ENCODE measurements at regions not wholly inside any gene's neighbourhood (a gene's known extent, or its start where the extent isn't known, plus 50 kb on each side); places are given as distances from the start of the nearest gene placed in this dataset.
A peak's percentile ranks its signal among the peaks of the same experiment; 100 is the strongest.

GRCh38 chr2:217058791-217059755 lies 199.2 kb upstream of the TNP1 start:
- Histone ChIP-seq H3K9me3 (no peaks in the 10 kb centered on the region), H3K27ac (no peak overlapping the region), H3K4me1 (peaks cover 0 to 20% (median 7%) of the 10 kb centered on the region in 9 donors), H3K4me3 (no peak overlapping the region), H3K27me3 (no peaks in the 10 kb centered on the region), H3K36me3 (no peaks in the 10 kb centered on the region)
- ATAC-seq (peak in 6 of 8 donors; percentile 20 to 54 (median 40)), DNase-seq (no peak)
- TF ChIP-seq CTCF (IDR thresholded peaks at IDR 0.05), result peak in 3 of 9 donors; percentile 18 to 39 (median 27)
- WGBS, 2 donors, result 96% methylated on average over 4 of the region's 4 CpGs
- intact Hi-C loops (cut with DNase I), result loop anchor here in 3 of 10 donors (5.0 to 10.0 kb wide), 3 partner anchors 354 to 364 kb away; partner anchors contain the start of gene IGFBP5 (in 2 of the 3)

- Histone ChIP-seq H3K4me3 (no peak overlapping the region), H3K9me3 (no peaks in the 10 kb centered on the region), H3K4me1 (peaks cover 2 to 28% (median 19%) of the 10 kb centered on the region in 9 donors), H3K27ac (no peak overlapping the region), H3K27me3 (no peaks in the 10 kb centered on the region), H3K36me3 (no peaks in the 10 kb centered on the region)
- TF ChIP-seq CTCF (IDR thresholded peaks at IDR 0.05), result no peak
- intact Hi-C loops (cut with DNase I), result loop anchor here in 3 of 10 donors (5.0 to 10.0 kb wide), 3 partner anchors 353 to 363 kb away; partner anchors contain the start of gene IGFBP5 (in 2 of the 3)
- no peak for DNase-seq
- ATAC-seq, result no peak
- 84 to 94% methylated on average over 3 of the region's 3 CpGs for WGBS, 2 donors
Measured at GRCh38 chr2:217057773-217058172, 197.9 kb upstream of the TNP1 start.

GRCh38 chr2:217055624-217056023 lies 195.8 kb upstream of the TNP1 start:
- Histone ChIP-seq H3K9me3 (no peaks in the 10 kb centered on the region), H3K36me3 (no peaks in the 10 kb centered on the region), H3K27ac (peak overlapping the region in 1 of 10 donors; percentile 47), H3K4me3 (no peak overlapping the region), H3K27me3 (no peaks in the 10 kb centered on the region), H3K4me1 (peaks cover 2 to 36% (median 19%) of the 10 kb centered on the region in 9 donors)
- ATAC-seq, result no peak
- 95 to 96% methylated on average over 1 of the region's 1 CpG for WGBS, 2 donors
- TF ChIP-seq CTCF (IDR thresholded peaks at IDR 0.05), result no peak
- no peak for DNase-seq
- intact Hi-C loops (cut with DNase I), result loop anchor here in 3 of 10 donors (5.0 to 10.0 kb wide), 3 partner anchors 351 to 361 kb away; partner anchors contain the start of gene IGFBP5 (in 2 of the 3)

GRCh38 chr2:217054791-217055190 lies 194.9 kb upstream of the TNP1 start:
- peak in 1 of 2 donors; percentile 29 for DNase-seq
- Histone ChIP-seq H3K36me3 (no peaks in the 10 kb centered on the region), H3K9me3 (no peaks in the 10 kb centered on the region), H3K4me3 (no peak overlapping the region), H3K4me1 (peaks cover 2 to 43% (median 19%) of the 10 kb centered on the region in 9 donors), H3K27me3 (no peaks in the 10 kb centered on the region), H3K27ac (peak overlapping the region in 3 of 10 donors; percentile 32 to 47 (median 37))
- WGBS, 2 donors, result 62 to 66% methylated on average over 4 of the region's 4 CpGs
- intact Hi-C loops (cut with DNase I), result loop anchor here in 3 of 10 donors (5.0 to 10.0 kb wide), 3 partner anchors 350 to 360 kb away; partner anchors contain the start of gene IGFBP5 (in 2 of the 3)
- ATAC-seq, result peak in 3 of 8 donors; percentile 12 to 36 (median 33)
- no peak for TF ChIP-seq CTCF (IDR thresholded peaks at IDR 0.05)
